ENCODE measurements at regions not wholly inside any gene's neighbourhood (a gene's known extent, or its start where the extent isn't known, plus 50 kb on each side); places are given as distances from the start of the nearest gene placed in this dataset.

GRCh38 chr5:124653666-124654065 is 92.8 kb downstream of the ZNF608 start:
- TF ChIP-seq EZH2 (IDR thresholded peaks at IDR 0.05; ENCODE audit: borderline replicate concordance, low read depth, low read length, poor library complexity, severe bottlenecking) (no peak), CTCF (conservative IDR thresholded peaks at IDR 0.05; ENCODE audit: low read depth, low read length) (no peak)
